Stimulated activated CD4-positive, alpha-beta T cell treated with anti-CD3 and anti-CD28 coated beads, Interleukin-2, amount 100 ng/mL, for 48 hours (primary cell): ENCODE measurements at regions not wholly inside any gene's neighbourhood (a gene's known extent, or its start where the extent isn't known, plus 50 kb on each side); places are given as distances from the start of the nearest gene placed in this dataset.

ENCODE experiments used
- DNase-seq, 2 donors: peaks; one replicate each; pipeline ENCODE4 v3.0.0-alpha.2; 2020

DNA sequence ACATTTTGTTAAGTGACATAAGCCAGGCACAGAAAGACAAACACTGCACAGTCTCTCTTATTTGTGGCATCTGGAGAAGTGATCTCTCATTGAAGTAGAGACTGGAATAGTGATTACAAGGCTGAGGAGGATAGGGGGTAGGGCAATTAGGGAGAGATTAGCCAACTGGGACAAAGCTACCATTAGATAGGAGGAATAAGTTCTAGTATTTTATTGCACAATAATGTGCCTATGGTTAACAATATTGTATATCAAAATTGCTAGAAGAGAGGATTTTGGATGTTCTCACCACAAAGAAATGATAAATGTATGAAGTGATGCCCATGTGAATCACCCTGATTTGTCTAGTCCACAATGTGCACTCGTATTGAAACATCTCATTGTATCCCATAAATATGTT lies 281.8 kb downstream of the MTRR start:
- DNase-seq, result no peak

DNA sequence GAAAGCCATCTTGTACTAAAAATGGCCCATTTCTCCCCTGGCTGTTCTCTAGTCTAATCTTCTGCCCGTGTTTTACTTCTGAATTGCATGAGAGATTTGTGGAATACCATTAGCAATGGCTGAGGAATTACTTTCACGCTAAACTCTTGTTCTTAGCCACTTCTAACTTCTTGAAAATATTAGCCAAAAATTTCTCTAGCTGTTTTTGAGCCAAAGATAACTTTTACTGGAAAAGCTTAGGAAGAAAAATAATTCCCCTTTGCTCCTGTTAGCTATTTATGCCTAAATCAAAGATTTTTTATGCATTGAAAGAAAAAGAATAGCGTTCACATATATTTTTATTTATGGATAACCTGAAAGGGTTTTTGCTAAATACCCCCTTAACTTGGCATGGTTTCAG lies 287.8 kb downstream of the MTRR start:
- DNase-seq, result no peak

DNA sequence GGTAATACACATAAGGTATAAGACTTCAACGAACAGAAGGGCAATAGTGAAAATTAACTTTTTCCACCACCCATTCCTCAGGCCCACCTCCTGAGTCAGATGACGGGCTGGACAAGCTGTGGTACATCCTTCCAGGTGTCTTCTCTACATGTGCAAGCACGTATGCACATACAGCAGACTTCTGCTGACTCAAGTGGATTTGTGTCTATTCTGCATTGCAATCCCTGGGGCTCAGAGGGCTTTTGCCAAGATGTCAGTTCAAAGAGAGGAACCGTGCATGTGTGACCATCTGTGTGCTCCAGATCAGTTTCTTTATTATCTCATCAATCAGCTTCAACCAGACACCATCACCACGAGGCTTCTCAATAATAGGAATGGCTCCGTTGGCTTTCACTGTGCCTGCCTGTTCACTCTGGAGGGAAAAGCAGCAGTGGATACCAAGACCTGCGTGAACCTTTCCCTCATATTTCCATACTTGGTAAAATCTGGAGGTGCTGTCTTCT lies 288.4 kb downstream of the MTRR start:
- no peak for DNase-seq

DNA sequence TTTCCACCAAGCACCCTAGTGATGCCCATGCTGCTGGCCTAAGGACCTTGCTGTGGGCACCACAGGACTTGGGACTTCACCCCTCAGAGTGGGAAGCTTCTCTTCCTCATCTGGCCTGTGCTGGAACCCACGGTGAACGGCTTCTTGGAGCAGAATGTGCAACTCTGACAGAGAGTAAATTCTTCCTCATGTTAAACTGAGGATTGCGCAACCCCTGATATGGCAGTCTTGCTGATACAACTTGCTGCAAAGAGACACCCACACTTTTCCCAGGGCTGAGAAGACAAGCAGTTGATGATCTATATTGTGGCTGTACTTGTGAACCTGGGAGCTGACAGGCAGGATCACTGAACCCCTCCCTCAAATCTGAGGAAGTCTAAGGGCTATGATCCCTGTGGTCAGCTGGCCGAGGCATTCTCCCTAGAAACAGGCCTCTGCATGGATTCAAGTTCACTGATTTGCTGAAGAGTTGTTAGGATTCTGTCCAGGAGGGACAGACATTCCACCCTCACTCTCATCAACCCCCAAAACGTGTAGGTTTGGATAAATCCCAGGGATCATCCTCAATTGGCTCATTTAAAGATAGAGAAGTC lies 307.2 kb downstream of the MTRR start:
- no peak for DNase-seq

DNA sequence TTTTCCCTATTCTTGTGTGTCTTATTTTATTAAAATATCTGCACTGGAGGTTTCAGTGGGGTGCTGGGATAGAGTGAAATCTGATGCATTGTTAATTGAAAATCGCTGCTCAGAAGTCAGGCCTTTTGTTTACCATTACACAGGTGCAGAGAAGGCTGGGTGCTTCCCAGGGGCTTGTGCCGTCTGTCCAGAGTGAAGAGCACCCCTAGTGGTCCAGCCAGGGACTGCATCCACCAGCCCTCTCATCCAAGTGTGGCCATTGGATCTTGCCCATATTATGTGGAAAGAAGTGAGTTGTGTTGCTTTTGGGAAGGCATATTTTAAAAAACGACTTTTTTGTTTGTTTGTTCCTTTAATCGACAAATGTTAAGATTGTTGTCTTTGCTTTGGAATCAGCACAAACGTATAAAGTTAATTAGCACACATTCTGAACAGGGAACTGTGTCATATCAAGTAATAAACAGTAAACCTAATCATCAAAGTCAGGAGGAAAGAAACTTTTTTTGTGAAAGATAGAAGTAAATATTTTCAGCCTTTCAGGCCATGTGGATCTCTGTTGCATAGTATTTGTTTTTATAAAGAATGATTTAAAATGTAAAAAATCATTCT lies 315.6 kb downstream of the MTRR start:
- peak; percentile 16 to 35 for DNase-seq

DNA sequence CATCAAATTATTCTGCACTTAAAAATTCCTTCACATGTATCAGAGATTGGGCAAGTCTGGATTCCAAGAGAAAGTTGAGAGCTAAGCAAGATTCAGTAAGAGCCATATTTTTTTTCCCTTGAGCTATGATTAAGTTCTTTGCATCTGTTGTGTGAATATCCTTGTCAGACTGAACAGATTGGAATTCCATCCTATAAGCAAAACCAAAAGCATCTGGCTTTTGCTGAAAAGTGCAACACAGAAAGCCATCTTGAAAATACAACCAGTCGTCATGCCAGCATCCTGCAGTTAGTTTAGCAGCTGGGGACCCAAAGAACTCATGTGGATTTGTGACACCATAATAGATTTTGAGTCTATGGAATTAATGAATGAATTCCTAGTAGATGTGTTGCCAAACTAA lies 316.9 kb downstream of the MTRR start:
- DNase-seq, result no peak

DNA sequence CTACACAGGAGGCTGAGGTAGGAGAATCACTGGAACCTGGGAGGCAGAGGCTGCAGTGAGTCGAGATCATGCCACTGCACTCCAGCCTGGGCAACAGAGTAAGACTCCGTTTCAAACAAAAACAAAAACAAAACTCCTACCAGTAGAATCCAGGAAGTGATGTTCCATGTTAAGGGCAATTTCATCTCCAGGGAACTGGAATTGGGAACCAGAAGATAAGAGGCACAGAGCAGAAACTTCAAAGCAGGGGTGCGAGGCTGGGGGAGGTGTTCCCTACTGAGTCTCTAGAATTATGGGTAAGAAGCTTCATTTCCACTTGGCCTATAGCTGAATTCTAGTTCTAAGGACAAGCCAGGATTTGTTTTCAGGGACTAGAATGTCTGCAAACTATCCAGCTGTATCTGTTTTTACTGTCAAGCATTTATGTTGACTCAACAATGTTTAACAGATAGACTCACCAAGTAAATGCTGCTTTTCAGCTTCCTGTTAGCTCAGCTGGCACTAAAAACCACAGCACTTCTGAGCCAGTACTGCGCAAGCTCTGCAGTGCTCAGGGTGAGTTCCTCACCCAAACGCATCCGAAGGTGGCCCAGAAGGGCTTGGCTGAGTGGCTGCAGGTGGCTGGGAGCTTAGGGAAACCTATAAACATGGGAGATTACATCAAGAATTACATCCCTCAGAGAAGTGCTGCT lies 320.1 kb downstream of the MTRR start:
- DNase-seq, result no peak

DNA sequence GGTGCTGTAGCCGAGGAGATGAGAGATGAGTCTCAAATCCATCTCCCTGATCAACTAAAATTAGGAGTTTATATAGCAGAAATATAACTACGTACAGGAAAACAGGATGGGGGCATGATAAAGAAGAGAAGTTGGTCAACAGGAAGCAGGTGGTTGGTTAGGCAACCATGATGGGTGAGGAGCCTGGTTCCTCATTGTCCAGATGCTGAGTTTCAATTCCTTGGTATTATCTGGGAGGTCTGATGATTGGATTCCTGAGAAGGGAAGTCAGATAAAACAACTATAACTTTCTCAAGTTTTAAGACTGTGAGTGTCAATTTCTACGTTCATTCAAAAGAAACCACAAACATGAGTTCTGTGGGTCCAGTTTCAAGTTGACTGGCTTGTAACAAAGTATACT lies 323.9 kb downstream of the MTRR start:
- no peak for DNase-seq

DNA sequence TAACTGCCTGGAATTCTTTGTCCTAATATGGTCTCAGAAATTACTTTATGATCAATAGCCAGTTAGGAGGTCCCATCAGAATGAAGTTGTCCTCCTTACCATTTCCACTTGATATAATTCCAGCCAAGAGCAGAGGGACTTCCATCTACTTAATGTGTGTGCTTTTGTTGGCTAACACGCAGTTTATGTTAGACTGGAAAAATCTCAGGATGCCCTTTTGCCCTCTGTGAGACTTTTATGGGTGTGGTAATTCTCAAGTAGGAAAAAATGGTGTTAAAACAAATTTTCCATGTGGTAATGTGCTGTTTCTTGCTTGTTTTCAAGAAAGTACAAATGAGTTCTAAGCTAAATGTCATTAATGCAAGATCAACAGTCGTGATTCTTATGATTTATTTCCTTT lies 327.1 kb downstream of the MTRR start:
- no peak for DNase-seq

DNA sequence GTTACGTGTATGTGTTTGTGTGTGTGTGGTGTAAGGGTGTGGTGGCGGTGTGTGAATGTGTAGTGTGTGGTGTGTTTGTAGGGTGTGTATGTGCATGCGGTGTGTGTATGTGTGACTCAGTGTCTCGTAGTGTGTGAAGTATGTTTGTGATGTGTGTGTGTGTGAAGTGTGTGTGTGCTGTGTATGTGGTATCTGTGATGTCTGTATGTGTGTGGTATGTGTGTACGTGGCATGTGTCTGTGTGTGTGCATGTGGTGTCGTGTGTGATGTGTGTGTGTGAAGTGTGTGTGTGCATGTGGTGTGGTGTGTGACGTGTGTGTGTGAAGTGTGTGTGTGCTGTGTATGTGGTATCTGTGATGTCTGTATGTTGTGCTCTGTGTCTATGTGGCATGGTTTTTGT lies 339.4 kb downstream of the MTRR start:
- DNase-seq, result no peak

DNA sequence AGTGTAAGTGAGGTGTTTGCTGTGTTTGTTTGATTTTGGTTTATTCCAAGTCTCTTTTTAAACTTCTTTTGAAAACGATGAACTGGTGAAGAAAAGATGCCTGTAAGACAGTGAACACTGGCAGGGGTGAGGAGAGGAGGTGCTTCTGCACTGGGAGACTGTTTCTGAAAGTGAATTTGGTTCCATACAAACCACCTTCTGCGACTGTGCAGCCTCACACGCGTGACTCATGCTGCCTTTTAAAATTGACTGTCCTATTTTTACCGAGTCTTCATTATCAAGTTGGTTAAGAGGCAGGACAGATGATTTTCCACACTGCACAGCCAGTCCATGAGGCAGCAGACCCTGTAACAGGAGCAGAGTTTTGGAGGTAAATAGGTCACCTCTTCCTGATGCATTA lies 340.6 kb downstream of the MTRR start:
- DNase-seq, result no peak

DNA sequence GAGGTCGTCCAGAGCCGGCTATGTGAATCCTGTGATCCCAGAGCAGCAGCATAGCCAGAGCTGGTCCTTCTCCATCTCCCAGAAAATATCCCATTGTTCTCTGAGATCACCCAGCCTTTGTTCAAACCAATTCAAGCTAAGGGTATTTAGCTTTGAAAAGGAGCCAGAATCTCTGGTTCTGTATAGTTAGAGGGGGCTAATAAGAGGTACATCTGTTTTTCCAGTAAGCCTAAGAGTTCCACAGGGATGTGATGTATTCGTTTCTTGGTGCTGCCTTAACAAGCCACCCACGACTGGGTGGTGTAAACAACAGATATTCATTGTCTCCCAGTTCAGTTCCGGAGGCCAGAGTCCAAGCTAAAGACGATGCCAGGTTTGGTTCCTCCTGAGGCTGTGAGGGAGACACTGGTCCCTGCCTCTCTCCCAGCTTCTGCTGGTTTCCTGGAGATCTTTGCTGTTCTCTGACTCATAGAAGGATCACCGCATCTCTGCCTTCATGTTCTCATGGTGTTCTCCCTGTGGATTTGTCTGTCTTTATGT lies 344.8 kb downstream of the MTRR start:
- DNase-seq, result no peak

DNA sequence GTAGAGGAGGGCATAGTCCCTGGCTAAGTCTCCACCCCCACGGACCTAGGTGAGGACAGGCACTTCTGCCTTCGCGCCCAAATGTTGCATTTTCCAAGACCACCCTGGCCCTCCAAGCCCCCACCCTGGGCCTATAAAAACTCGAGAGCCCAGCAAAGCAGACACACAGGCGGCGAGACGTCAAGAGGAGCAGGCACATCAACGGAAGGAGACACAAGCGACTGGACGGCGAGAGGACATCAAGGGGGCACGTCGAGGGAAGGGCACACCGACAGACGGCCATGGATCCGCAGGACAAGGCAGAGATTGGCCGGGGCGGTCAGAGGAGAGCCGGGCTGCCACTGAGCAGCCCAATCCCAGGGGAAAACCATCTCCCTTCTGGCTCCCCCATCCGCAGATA lies 348.0 kb downstream of the MTRR start:
- DNase-seq, result no peak

DNA sequence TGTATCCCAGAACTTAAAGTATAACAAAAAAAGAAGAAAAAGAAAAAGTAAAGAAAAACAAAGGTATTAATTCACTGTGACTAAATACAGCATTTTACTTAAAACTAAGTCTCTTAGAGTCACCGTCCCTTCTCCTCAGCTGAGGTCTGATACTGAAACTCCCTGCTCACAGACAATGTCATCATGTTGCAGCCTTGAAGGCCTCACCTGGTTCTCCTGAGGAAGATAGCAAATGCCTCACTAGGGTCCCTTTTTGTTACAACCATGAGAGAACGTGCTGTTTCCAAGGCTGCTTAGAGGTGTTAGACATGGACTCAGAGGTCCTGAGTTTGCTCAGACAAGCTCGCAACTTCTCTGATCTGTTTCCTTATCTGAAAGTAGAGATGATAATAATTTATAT lies 357.2 kb downstream of the MTRR start:
- no peak for DNase-seq

DNA sequence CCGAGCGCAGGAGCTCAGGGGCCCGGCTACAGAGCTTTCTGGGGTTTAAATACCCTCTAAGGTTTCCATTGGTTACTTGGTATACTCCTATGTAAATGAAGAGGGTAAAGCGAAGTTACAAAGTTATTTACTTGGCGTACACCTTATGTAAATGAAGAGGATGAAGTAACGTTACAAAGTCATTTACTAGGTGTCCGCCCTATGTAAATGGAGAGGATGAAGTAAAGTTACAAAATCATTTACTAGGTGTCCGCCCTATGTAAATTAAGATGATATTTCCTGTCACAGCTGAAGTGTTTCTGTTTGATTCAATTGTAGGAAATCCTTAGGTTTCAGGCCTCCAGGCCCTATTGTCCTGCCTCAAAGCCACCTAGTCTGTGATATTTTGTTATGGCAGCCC lies 358.2 kb downstream of the MTRR start:
- DNase-seq, result no peak

DNA sequence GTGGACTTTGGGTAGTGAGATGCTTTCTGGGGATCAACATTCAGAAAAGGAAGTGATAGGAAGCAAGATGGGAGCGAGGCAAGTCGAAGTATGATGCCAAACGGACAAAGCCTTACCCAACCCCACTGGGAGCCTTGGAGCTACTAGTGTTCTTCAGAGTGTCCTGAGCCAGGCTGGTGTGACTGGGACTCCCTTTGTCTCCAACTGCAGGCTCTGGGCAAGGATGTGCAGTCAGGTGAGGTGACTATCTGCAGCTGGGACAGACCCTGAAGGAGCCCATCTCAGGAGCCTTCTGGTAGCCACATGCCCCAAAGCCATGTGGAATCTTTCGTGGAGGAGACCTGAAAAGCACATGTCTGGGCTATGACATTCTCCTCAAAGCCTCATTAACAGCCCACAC lies 360.6 kb downstream of the MTRR start:
- DNase-seq, result no peak

DNA sequence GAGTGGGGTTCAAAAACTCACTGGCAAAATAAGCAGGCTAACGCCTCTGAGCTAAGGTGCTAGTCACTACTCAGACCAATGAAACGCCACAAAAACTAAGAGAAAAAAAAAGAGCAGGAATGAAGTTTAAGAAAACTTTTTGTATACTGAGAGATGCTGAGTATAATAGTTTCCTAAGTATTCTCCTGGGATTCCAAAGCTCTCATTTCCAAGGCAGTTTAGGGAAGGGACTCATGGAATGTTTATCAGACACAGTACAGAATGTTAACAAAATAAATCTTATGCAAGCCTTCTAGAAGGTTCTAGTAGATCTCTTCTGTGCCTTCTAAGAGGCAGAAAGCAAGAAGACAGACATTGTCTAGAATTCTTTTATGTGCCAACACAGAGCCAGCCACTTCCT lies 361.9 kb downstream of the MTRR start:
- no peak for DNase-seq

DNA sequence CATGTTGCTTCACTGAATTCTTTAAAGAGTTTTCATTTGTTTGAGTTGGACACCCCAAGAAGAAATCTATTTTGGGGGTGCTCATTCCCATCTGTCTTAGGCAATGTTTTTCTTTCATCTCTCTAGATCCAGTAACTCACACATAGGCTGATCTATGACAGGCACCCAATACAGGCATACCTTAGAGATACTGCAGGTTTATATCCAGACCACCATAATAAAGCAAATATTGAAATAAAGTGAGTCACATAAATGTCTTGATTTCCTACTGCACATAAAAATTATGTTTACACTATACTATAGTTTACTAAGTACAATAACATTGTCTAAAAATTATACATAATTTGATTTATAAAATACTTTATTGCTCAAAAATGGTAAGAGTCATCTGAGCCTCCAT lies 364.5 kb downstream of the MTRR start:
- DNase-seq, result no peak

DNA sequence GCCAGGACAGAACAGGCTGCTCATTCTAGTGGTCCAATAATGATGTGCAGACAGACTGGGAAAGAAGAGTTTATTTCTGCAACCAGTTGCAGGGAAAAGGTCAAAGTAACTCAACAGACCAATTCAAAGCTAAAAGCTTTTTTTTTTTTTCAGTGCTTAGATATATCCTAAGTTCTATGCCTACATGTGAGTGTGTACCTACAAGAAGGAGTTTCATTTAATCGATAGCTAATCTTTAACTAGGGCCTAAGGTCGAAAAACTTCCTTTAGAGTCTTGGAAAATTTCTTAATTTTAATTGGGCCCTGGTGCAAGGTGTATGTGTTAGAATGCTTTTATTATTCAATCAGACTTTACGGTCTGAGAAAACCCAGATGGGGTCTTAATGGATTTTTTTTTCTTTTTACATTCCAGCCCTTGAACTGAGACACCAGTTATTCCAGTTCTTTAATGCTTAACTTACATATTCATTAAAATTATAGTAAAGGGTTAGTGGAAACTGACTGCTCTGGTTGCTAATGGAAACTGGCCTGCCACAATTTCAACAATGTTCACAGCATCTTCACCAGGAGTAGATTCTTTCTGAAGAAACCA lies 365.3 kb downstream of the MTRR start:
- no peak for DNase-seq

DNA sequence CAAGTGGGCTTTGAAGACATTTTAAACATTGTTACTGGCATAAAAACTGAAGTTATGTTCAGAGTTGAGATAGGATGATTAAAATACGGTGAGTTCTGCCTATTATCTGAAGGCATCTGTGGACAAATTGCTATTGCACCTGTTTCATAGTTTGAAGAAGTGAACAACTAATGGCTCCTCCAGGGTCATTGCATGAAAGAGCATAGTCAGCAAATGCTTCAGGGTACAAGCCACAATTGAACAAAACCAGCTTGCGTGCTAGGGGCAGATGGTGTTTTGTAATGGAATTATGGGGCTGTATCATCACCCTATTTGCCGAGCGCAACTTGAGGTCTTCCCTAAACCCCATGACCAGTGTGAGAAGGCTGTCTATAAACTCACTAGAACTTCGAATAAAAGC lies 369.1 kb downstream of the MTRR start:
- DNase-seq, result no peak

DNA sequence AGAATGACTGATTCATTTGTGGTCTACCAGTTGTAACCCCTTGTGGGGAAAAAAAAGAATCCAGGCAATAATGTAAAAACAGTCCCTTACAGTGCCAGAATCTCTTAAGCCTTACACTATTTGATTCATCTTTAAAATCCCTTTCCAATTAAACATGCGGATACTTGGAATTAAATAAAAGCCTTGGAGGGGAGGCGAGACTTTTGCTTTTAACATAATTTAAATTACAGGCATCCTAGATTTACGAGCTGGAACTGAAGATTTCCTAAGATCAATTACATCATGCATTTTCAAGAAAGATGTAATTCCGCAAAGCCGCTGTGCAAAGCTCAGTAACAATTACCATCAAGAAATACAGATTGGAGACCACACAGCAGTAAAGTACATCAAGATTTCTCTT lies 370.2 kb downstream of the MTRR start:
- DNase-seq, result no peak

DNA sequence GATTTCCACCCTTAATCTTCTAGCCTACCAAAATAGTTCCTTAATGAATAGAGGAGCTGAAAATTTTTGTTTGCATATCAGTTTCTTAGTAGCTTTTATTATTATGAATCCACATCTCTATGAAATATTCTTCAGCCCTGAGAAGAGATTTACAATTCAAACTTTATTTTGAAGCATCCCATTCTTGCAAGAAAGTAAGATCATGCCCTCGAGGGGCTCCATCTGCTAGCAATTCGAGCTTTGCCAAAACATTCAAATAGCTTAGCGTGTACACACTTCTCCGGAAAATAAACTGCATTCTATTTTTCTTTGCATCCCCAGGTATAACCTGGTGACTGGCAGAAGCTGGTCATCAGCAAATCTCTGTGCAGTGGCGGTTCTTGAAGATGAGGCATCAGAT lies 370.7 kb downstream of the MTRR start:
- DNase-seq, result no peak

DNA sequence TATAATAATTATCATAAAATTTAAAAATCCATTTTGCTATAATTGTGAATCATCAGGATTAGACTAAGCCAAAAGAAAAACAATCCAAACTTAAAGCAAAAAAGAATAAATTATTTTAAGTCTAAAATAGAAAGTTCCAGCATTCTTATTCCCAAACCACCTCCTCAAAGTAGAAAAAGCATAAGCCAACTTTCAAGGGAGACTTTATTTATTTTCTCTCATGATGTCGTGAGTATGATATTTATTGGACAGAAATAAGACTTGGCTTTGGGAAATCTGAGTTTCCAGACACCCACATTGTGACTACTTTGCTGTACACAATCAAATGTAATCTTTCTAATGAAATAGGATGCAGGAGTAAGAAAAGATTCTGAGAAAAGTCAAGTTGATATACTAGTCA lies 372.1 kb downstream of the MTRR start:
- no peak for DNase-seq

DNA sequence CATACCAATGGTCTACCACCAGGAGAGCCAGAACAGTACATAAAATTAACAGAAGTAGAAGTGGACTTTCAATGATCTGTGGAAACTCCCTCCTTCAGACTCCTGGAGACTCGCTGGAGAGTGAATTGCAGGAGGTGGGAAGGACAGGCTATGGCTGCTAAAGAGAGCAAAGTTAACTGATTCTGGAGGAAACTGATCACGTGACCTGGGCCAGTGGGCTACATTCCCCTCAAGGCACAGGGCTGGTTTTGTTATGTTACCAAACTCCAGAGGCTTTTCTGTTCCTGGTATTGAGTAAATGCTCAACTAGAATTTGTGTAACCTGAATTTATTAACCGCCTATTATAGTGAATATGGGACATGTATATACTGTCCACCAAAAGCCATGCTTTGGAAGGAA lies 372.6 kb downstream of the MTRR start:
- no peak for DNase-seq
